Ishikawa (cell line): ENCODE measurements at regions not wholly inside any gene's neighbourhood (a gene's known extent, or its start where the extent isn't known, plus 50 kb on each side); places are given as distances from the start of the nearest gene placed in this dataset.

ENCODE experiments used
- CEBPB ChIP-seq: IDR thresholded peaks from 2 replicates; pipeline ENCODE4 v1.6.1; 2012
- CREB1 ChIP-seq: IDR thresholded peaks from 2 replicates; pipeline ENCODE4 v1.6.1; 2012; ENCODE audit warnings: low read depth
- EP300 ChIP-seq: IDR thresholded peaks from 2 replicates; pipeline ENCODE4 v1.6.1; 2012; ENCODE audit warnings: borderline replicate concordance
- FOXM1 ChIP-seq: IDR thresholded peaks from 2 replicates; pipeline ENCODE4 v1.6.1; 2012; ENCODE audit warnings: low read depth, borderline replicate concordance
- MAX ChIP-seq: IDR thresholded peaks from 2 replicates; pipeline ENCODE4 v1.6.1; 2012
- NFIC ChIP-seq: IDR thresholded peaks from 2 replicates; pipeline ENCODE4 v1.6.1; 2012
- RAD21 ChIP-seq: IDR thresholded peaks from 2 replicates; pipeline ENCODE4 v1.6.1; 2012; ENCODE audit warnings: low read depth
- REST ChIP-seq: IDR thresholded peaks from 2 replicates; pipeline ENCODE4 v1.6.1; 2012; ENCODE audit warnings: low read depth, mild to moderate bottlenecking
- TAF1 ChIP-seq: IDR thresholded peaks from 2 replicates; pipeline ENCODE4 v1.6.1; 2012; ENCODE audit warnings: low read depth, mild to moderate bottlenecking
- TCF12 ChIP-seq: IDR thresholded peaks from 2 replicates; pipeline ENCODE4 v1.6.1; 2012; ENCODE audit warnings: low read depth
- TEAD4 ChIP-seq: IDR thresholded peaks from 2 replicates; pipeline ENCODE4 v1.6.1; 2012
- USF1 ChIP-seq: IDR thresholded peaks from 2 replicates; pipeline ENCODE4 v1.6.1; 2012
- YY1 ChIP-seq: IDR thresholded peaks from 2 replicates; pipeline ENCODE4 v1.6.1; 2012; ENCODE audit warnings: low read depth
- ZBTB7A ChIP-seq: IDR thresholded peaks from 2 replicates; pipeline ENCODE4 v1.6.1; 2012; ENCODE audit warnings: low read depth

GRCh38 chr3:87175732-87176131, 51.4 kb upstream of the CHMP2B start:
- no peak for TF ChIP-seq MAX
- no peak for TF ChIP-seq FOXM1
- TF ChIP-seq TCF12: no peak
- TF ChIP-seq EP300: no peak
- TF ChIP-seq YY1: no peak
- TF ChIP-seq NFIC: no peak
- TF ChIP-seq CEBPB: no peak
- TF ChIP-seq TAF1: no peak
- TF ChIP-seq ZBTB7A: no peak
- TF ChIP-seq REST: no peak
- TF ChIP-seq RAD21: no peak
- TF ChIP-seq CREB1: no peak
- no peak for TF ChIP-seq TEAD4
- TF ChIP-seq USF1: no peak
